Left cardiac atrium (tissue), 4 donors: ENCODE measurements at regions not wholly inside any gene's neighbourhood (a gene's known extent, or its start where the extent isn't known, plus 50 kb on each side); places are given as distances from the start of the nearest gene placed in this dataset.
A peak's percentile ranks its signal among the peaks of the same experiment; 100 is the strongest.

Experiments
- ATAC-seq, 2 donors: fragments of 200-7000 bp; cut with Tn5 transposase; one replicate each; pipeline ENCODE4 v1.9.1; 2020; ENCODE audit warnings: mild to moderate bottlenecking in 2 of 2, moderate library complexity in 2 of 2
- DNase-seq: peaks from one replicate; pipeline ENCODE4 v3.0.0-alpha.2; 2020
- intact Hi-C, 2 donors: fragments of 100-400 bp; cut with DNase I; formaldehyde crosslinking; loops; one replicate each; pipeline versions ENCODE4 v1.14.1 to v1.15.1; 2022 to 2023
- microRNA-seq, 2 donors: library from miRNA; unstranded; fragments of <30 nt; microRNA quantifications; one replicate each; pipeline ENCODE4 v1.2.0, GENCODE V29; 2020
- donor health status: DM: no; HTN: yes; CAD: no.
- donor health status: DM: no; HTN: yes; CAD: no; lungs with severe emphysema.
- donor health status: DM: yes; HTN: yes; CAD: no.
- donor health status: Dilated cardiomyopathy.

- intact Hi-C loops = loop anchor here (2.0 to 5.0 kb wide), 3 partner anchors 412 to 1387 kb away; no protein-coding TSS in a partner anchor
- DNase-seq (no peak), ATAC-seq (peak; percentile 50 to 55)
These were observed 53.2 kb upstream of the CCDC85A start for GRCh38 chr2:56130463-56131070.

GRCh38 chr2:56132138-56132537 lies 51.7 kb upstream of the CCDC85A start:
- ATAC-seq (peak in 1 of 2 donors; percentile 32), DNase-seq (no peak)
- intact Hi-C loops = loop anchor here (5.0 kb wide), 2 partner anchors 415 to 1385 kb away; no protein-coding TSS in a partner anchor

GRCh38 chr2:56133441-56133840 lies 50.3 kb upstream of the CCDC85A start:
- intact Hi-C loops = loop anchor here (5.0 kb wide), 2 partner anchors 416 to 1384 kb away; no protein-coding TSS in a partner anchor
- ATAC-seq = no peak
- DNase-seq = no peak

GRCh38 chr2:56133931-56134629 lies 49.7 kb upstream of the CCDC85A start:
- DNase-seq (no peak), ATAC-seq (peak in 1 of 2 donors; percentile 15)
- intact Hi-C loops = loop anchor here (5.0 kb wide), 2 partner anchors 417 to 1383 kb away; no protein-coding TSS in a partner anchor

Small RNA genes in the stretch of these regions (microRNA-seq; reads per million reads assigned to microRNA genes)
- 4.1 to 5.0 reads per million in 2 donors for gene MIR216A
- 0.40 to 0.54 reads per million in 2 donors for gene MIR216B
- 10.1 to 13.5 reads per million in 2 donors for gene MIR217
